AG04449 (cell line): ENCODE measurements at regions not wholly inside any gene's neighbourhood (a gene's known extent, or its start where the extent isn't known, plus 50 kb on each side); places are given as distances from the start of the nearest gene placed in this dataset.

Experiments
- CTCF ChIA-PET: fragments of 350-600 bp; formaldehyde crosslinking; extraction: SDS; loops from one replicate; lab custom pipeline; 2021; ENCODE audit warnings: antibody characterized with exemption; lab: Yijun Ruan, JAX
- POLR2A ChIA-PET: fragments of 400-600, 350-600 bp; formaldehyde crosslinking; extraction: SDS; loops from one replicate; lab custom pipeline; 2020; ENCODE audit warnings: antibody characterized with exemption, inconsistent platforms; lab: Yijun Ruan, JAX
- DNase-seq: peaks from one replicate; pipeline ENCODE4 v3.0.0-alpha.2; 2010; ENCODE audit warnings: low read depth, low spot score
- H3K4me3 ChIP-seq: 2 replicates; pipeline ENCODE4 v1.5.1; 2011; ENCODE audit warnings: low read depth, mild to moderate bottlenecking, control low read depth, low read length
- TF ChIP-seq, protein P1 (sequence below): IDR thresholded peaks from one replicate; pipeline ENCODE4 v1.5.1; 2011; ENCODE audit warnings: mild to moderate bottlenecking, moderate library complexity, low read length, control low read depth, inconsistent platforms; ENCODE audit not compliant: insufficient read depth; ENCODE audit errors: missing control alignments

DNA sequence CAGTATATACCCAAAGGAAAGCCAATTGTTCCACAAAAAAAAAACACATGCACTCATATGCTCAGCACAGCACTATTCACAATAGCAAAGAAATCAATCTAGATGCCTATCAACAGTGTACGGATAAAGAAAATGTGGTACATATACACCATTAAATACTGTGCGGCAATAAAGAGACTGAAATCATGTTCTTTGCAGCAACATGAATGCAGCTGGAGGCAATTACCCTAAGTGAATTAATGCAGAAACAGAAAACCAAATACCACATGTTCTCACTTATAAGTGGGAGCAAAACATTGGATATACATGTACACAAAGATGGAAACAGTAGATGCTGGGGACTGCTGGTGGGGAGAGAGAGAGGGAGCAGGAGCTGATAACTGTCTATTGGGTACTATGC, 124.2 kb upstream of the AADACL2 start:
- no peak overlapping the region for H3K4me3 ChIP-seq
- DNase-seq, result no peak
- ChIA-PET POLR2A (no interaction called here), CTCF (no interaction called here)
- TF ChIP-seq, protein P1, sequence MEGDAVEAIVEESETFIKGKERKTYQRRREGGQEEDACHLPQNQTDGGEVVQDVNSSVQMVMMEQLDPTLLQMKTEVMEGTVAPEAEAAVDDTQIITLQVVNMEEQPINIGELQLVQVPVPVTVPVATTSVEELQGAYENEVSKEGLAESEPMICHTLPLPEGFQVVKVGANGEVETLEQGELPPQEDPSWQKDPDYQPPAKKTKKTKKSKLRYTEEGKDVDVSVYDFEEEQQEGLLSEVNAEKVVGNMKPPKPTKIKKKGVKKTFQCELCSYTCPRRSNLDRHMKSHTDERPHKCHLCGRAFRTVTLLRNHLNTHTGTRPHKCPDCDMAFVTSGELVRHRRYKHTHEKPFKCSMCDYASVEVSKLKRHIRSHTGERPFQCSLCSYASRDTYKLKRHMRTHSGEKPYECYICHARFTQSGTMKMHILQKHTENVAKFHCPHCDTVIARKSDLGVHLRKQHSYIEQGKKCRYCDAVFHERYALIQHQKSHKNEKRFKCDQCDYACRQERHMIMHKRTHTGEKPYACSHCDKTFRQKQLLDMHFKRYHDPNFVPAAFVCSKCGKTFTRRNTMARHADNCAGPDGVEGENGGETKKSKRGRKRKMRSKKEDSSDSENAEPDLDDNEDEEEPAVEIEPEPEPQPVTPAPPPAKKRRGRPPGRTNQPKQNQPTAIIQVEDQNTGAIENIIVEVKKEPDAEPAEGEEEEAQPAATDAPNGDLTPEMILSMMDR, result no peak

DNA sequence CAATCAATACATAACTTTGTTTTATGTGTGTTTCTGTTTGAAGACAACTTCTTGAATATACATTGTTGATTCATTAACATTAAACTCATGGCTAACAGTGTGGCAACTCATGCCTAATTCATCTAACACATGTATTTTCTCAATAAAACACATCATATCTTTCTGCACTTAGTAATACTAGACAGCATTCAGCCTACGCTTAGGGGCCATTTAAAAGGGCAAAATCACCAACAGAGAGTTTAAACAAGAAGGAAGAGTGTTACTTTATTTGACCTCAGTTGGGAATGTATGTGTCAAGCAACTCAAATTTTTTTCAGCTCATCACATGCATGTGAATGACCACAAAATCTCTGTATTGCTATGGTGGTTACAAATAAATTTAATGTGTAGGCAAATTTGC, 128.8 kb upstream of the AADACL2 start:
- CTCF ChIA-PET, result no interaction called here
- TF ChIP-seq, protein P1, result no peak

DNA sequence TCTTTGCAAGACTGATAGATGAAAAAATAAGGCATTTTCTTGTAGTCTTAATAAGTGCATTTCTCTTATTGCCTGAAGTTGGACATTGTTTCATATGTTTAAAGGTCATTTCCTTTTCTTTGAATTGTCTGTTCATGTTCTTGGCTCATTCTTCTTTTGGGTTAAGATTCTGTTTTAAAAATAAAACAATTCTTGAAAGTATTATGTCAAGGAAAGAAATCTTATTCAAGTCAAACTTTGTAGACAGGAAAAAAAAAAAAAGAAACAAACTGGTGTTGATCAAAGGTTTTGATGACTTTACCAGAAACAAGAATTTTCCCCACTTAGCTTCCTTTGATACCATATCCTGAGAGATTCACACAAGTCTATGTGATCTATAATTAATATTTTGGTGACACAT, 132.9 kb upstream of the AADACL2 start:
- CTCF ChIA-PET, result no interaction called here
- DNase-seq, result no peak
- no peak overlapping the region for H3K4me3 ChIP-seq
- POLR2A ChIA-PET, result no interaction called here
- TF ChIP-seq, protein P1, result no peak

More for the DNA sequence above, 128.8 kb upstream of the AADACL2 start:
- H3K4me3 ChIP-seq, result no peak overlapping the region
- no peak for DNase-seq
- POLR2A ChIA-PET, result no interaction called here

DNA sequence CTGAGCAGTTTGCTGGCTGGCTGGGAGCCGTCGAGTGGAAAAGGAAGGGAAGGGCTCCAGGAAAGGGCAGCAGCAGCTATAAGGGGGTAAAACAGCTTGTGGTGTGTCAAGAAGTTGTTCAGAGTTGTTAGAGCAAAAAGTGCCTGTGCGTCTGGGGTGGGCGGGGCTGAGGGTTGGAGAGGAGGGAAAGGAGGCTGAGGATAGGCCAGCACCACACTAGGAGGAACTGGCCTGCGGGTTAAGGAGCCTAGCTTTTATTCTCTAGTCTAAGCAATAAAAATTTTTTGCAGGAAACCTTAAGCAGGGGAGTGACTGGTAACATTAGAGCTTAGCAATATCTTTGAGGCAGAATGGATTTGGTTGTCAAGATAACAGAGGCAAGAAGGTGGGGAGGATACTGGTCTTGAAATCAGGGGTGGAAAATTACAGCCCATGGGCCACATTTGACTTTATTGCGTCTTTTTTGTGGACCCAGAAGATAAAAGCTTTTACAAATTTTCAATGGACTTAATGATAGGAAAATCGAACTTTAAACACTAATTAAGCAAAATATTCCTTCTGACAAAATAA, 134.5 kb upstream of the AADACL2 start:
- DNase-seq, result no peak
- TF ChIP-seq, protein P1, result no peak
- no peak overlapping the region for H3K4me3 ChIP-seq
- ChIA-PET POLR2A (no interaction called here), CTCF (no interaction called here)

DNA sequence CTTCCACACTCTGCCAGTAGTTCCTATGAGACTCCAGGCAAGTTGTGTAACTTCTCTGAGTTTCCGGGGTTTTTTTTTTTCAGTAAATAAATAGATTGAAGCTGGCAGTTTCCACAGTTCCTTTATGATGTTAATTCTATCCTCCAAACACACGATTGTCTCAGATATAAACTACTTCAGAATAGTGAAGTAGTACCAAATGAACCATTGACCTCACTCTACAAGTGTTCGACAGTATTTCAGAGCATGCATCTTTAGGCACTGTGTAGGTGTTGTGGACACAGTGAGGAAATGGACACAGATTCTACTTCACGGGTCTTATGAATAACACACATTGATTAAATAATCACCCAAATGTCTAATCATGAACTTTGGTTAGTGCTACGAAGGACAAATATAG, 136.1 kb upstream of the IGSF10 start:
- CTCF ChIA-PET, result no interaction called here
- DNase-seq, result no peak
- POLR2A ChIA-PET, result no interaction called here
- no peak overlapping the region for H3K4me3 ChIP-seq
- TF ChIP-seq, protein P1, result no peak

DNA sequence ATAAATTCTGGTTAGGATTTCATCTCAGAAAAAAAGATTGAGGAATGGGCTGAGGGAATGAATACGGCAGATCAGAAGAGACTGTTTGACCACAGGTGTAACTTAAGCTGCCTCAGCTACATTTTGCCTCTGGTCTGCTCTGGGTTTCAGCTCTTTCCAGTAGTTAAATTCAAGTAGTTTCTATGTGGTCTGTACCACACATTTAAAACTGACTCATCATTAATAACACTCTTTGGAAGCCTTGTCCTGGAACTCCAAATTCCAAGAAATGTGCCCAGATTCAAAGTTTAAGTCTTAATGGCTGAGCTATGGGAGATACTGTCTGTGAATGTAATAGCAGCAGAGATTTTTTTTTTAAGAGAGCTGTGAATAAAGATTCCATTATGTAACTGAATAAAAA, 133.1 kb upstream of the IGSF10 start:
- POLR2A ChIA-PET, result no interaction called here
- CTCF ChIA-PET, result no interaction called here
- no peak for DNase-seq
- H3K4me3 ChIP-seq, result no peak overlapping the region
- TF ChIP-seq, protein P1, result no peak
